OCI-LY1 (cell line): ENCODE measurements at regions not wholly inside any gene's neighbourhood (a gene's known extent, or its start where the extent isn't known, plus 50 kb on each side); places are given as distances from the start of the nearest gene placed in this dataset.

Source experiments
- H2AFZ ChIP-seq: fragments of 200-600 bp; sonication (generic), shearing (Covaris generic); 2 replicates; pipeline ENCODE4 v1.6.0; 2014; ENCODE audit warnings: antibody characterized with exemption, mild to moderate bottlenecking, low read length
- H3F3A ChIP-seq: fragments of 200-600 bp; sonication (generic), shearing (Covaris generic); 2 replicates; pipeline ENCODE4 v1.6.0; 2014; ENCODE audit warnings: mild to moderate bottlenecking, antibody characterized with exemption, low read length, moderate library complexity; ENCODE audit not compliant: insufficient read depth
- H3K27ac ChIP-seq: fragments of 200-600 bp; sonication (generic); 2 replicates; pipeline ENCODE4 v1.5.1; 2014; ENCODE audit warnings: low read length, mixed run types, mild to moderate bottlenecking, low read depth; ENCODE audit not compliant: poor library complexity, severe bottlenecking
- H3K27me3 ChIP-seq: fragments of 200-600 bp; sonication (generic); 2 replicates; pipeline ENCODE4 v1.6.0; 2014; ENCODE audit warnings: antibody characterized with exemption, mild to moderate bottlenecking, low read length, moderate library complexity; ENCODE audit not compliant: insufficient read depth
- H3K36me3 ChIP-seq: fragments of 200-600 bp; sonication (generic); 2 replicates; pipeline ENCODE4 v1.6.1; 2014; ENCODE audit warnings: mild to moderate bottlenecking, antibody characterized with exemption, low read length, moderate library complexity, mixed read lengths; ENCODE audit not compliant: insufficient read depth
- H3K4me1 ChIP-seq: fragments of 200-600 bp; sonication (generic); 2 replicates; pipeline ENCODE4 v1.5.1; 2014; ENCODE audit warnings: mild to moderate bottlenecking, low read length, moderate library complexity; ENCODE audit not compliant: insufficient read depth, severe bottlenecking
- H3K4me2 ChIP-seq: fragments of 200-600 bp; sonication (generic), shearing (Covaris generic); 2 replicates; pipeline ENCODE4 v1.6.1; 2014; ENCODE audit warnings: low read length
- H3K4me3 ChIP-seq: fragments of 200-600 bp; sonication (generic); 2 replicates; pipeline ENCODE4 v1.5.1; 2014; ENCODE audit warnings: low read length, low read depth, mild to moderate bottlenecking, mixed read lengths; ENCODE audit not compliant: poor library complexity, severe bottlenecking
- H3K79me2 ChIP-seq: fragments of 200-600 bp; shearing (Covaris generic); 2 replicates; pipeline ENCODE4 v1.6.1; 2016; ENCODE audit warnings: mixed run types, low read length, mixed read lengths; ENCODE audit not compliant: insufficient read depth
- H3K9ac ChIP-seq: fragments of 200-600 bp; sonication (generic), shearing (Covaris generic); 2 replicates; pipeline ENCODE4 v1.6.1; 2014; ENCODE audit warnings: mild to moderate bottlenecking, low read length, mixed read lengths
- H3K9me2 ChIP-seq: fragments of 200-600 bp; sonication (generic), shearing (Covaris generic); 2 replicates; pipeline ENCODE4 v1.6.1; 2014; ENCODE audit warnings: low read depth, mild to moderate bottlenecking, low read length, mixed read lengths
- H3K9me3 ChIP-seq: fragments of 200-600 bp; shearing (Covaris generic); 2 replicates; pipeline ENCODE4 v1.6.1; 2014; ENCODE audit warnings: low read length, mixed read lengths
- H4K20me1 ChIP-seq: fragments of 200-600 bp; sonication (generic), shearing (Covaris generic); 2 replicates; pipeline ENCODE4 v1.6.0; 2016; ENCODE audit warnings: mild to moderate bottlenecking, low read length; ENCODE audit not compliant: insufficient read depth
- CTCF ChIP-seq: fragments of 200-600 bp; sonication (generic), shearing (Covaris generic); IDR thresholded peaks from 2 replicates; pipeline ENCODE4 v1.5.1; 2017; ENCODE audit warnings: mild to moderate bottlenecking, antibody characterized with exemption, low read length, moderate library complexity, mixed read lengths
- EZH2 ChIP-seq: fragments of 200-600 bp; sonication (generic), shearing (Covaris generic); IDR thresholded peaks from 2 replicates; pipeline ENCODE4 v1.8.0; 2017; ENCODE audit warnings: borderline replicate concordance, mixed run types, mild to moderate bottlenecking, antibody characterized with exemption, low read length, moderate library complexity, mixed read lengths

GRCh38 chr9:81384911-81385310 is 304.4 kb downstream of the TLE1 start:
- H3K4me1 ChIP-seq: no peaks in the 10 kb centered on the region
- H3K36me3 ChIP-seq: no peaks in the 10 kb centered on the region
- H3F3A ChIP-seq: no peaks in the 10 kb centered on the region
- no peaks in the 10 kb centered on the region for H3K9me3 ChIP-seq
- H3K9me2 ChIP-seq: no peaks in the 10 kb centered on the region
- no peak overlapping the region for H3K9ac ChIP-seq
- H3K4me3 ChIP-seq: no peak overlapping the region
- H3K27ac ChIP-seq: no peak overlapping the region
- no peaks in the 10 kb centered on the region for H4K20me1 ChIP-seq
- no peaks in the 10 kb centered on the region for H3K79me2 ChIP-seq
- H3K27me3 ChIP-seq: no peaks in the 10 kb centered on the region
- no peak for TF ChIP-seq EZH2
- TF ChIP-seq CTCF: no peak
- H3K4me2 ChIP-seq: no peak overlapping the region
- H2AFZ ChIP-seq: no peak overlapping the region

- H4K20me1 ChIP-seq: no peaks in the 10 kb centered on the region
- H3K27ac ChIP-seq: no peak overlapping the region
- H2AFZ ChIP-seq: no peak overlapping the region
- H3F3A ChIP-seq: no peaks in the 10 kb centered on the region
- H3K9ac ChIP-seq: no peak overlapping the region
- no peak for TF ChIP-seq EZH2
- no peak for TF ChIP-seq CTCF
- no peak overlapping the region for H3K4me3 ChIP-seq
- H3K36me3 ChIP-seq: no peaks in the 10 kb centered on the region
- H3K9me2 ChIP-seq: no peaks in the 10 kb centered on the region
- no peaks in the 10 kb centered on the region for H3K4me1 ChIP-seq
- no peak overlapping the region for H3K4me2 ChIP-seq
- no peaks in the 10 kb centered on the region for H3K9me3 ChIP-seq
- H3K79me2 ChIP-seq: no peaks in the 10 kb centered on the region
- H3K27me3 ChIP-seq: no peaks in the 10 kb centered on the region
Measured at GRCh38 chr9:81382281-81382680, 307.1 kb downstream of the TLE1 start.

GRCh38 chr9:81381694-81382093 is 307.7 kb downstream of the TLE1 start:
- Histone ChIP-seq H3K9ac (no peak overlapping the region), H3K9me2 (no peaks in the 10 kb centered on the region), H4K20me1 (no peaks in the 10 kb centered on the region), H3K27ac (no peak overlapping the region), H3K79me2 (no peaks in the 10 kb centered on the region), H3K36me3 (no peaks in the 10 kb centered on the region), H3K9me3 (no peaks in the 10 kb centered on the region), H3F3A (no peaks in the 10 kb centered on the region), H3K27me3 (no peaks in the 10 kb centered on the region), H3K4me3 (no peak overlapping the region), H3K4me2 (no peak overlapping the region), H3K4me1 (no peaks in the 10 kb centered on the region), H2AFZ (no peak overlapping the region)
- TF ChIP-seq EZH2: no peak
- TF ChIP-seq CTCF: no peak
